Superior temporal gyrus (tissue), 1 donor: ENCODE measurements at regions not wholly inside any gene's neighbourhood (a gene's known extent, or its start where the extent isn't known, plus 50 kb on each side); places are given as distances from the start of the nearest gene placed in this dataset.
"Not testable (repeated sequence)": the region's sequence is repeated elsewhere in the genome, so short reads cannot be mapped to it uniquely, and the experiment has no call there.

Source experiments
- DNase-seq: peaks from one replicate; pipeline ENCODE4 v3.0.0-alpha.2; 2016; ENCODE audit errors: extremely low spot score

- DNase-seq = no peak
Measured at GRCh38 chr20:40890635-40891034, 138.0 kb upstream of the TOP1 start.

GRCh38 chr20:40891351-40891750 is 137.3 kb upstream of the TOP1 start:
- no peak for DNase-seq

DNA sequence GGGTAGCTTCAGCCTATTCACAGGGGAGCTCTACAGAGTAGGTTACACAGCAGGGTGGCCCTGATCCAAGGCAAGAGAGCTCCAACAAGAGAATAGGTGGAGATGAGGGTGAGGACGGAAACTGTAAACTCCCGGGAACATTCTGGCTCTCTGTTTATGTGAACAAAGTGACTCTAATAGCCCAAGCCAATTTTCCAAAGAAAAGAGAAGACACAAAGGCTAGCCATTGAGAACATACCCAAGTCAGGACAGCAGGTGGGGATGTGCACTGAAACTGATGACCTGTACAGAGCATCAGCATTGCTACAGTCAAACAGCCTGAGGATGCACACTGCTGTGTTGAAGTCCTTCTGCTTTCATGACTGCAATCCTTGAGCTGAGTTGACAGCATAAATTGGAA is 136.0 kb upstream of the TOP1 start:
- no peak for DNase-seq

GRCh38 chr20:40893610-40894236 is 134.9 kb upstream of the TOP1 start:
- DNase-seq = no peak

GRCh38 chr20:40894237-40894630 is 134.4 kb upstream of the TOP1 start:
- no peak for DNase-seq

- no peak for DNase-seq
Measured at GRCh38 chr20:40895182-40895581, 133.4 kb upstream of the TOP1 start.

DNA sequence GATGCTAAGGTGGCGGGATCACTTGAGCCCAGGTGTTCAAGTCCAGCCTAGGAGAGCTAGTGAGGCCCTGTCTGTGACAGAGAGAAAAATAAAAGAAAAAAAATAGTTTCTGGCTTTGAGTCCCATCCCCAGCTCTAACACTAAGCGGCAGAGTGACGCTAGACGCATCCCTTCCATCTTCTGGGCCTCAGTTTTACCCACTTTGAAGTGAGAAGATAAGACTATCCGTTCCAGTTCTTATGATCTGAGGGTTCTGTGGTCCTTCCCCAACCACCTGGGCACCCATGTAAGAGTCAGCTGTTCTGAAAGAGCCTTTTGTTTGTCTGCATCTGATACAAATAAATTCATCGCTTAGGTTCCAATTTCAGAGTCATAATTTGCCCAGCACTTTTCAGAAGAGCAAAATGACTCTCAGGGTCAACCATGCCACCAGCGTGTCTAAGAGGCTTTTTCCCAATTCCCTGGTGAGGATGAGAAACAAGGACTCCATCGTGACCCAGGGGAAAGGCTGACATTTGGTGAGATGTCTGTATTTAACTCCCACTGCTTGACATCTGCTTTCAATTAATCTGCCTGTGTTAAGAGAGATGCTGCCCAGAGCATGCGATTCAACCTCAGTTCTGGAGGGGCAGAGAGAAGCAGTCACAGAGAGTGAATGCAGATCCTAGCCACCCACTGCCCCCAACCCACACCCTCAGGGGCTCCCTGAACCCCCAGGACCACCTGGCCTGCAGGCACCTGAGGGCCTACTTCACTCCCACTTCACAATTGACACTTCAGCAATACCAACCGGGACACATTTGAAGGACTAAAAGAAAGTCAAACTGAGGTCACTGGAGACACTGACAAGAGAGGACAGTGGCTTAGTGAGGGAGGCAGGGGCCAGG is 131.6 kb upstream of the TOP1 start:
- DNase-seq = no peak

GRCh38 chr20:40899344-40899743 is 129.3 kb upstream of the TOP1 start:
- no peak for DNase-seq

DNA sequence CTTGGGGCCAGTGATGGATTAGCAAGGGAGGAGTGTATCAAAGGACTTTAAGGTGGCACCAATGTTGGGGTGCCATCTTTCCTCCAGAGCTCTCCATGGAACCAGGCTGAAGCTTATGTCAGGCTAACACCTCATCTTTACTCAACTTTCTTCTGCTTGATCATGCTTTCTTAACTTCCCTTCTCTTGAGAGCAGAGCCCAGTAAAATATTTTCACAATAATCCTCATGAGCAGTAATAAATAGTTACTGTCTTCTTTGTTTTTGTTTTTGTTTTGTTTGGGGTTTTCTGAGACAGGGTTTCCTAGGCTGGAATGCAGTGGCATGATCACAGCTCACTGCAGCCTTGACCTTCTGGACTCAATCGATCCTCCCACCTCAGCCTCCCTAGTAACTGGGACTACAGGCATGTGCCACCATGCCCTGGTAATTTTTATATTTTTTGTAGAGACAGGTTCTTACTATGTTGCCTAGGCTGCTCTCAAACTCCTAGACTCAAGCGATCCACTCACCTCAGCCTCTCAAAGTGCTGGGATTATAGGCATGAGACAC is 127.9 kb upstream of the TOP1 start:
- no peak for DNase-seq

DNA sequence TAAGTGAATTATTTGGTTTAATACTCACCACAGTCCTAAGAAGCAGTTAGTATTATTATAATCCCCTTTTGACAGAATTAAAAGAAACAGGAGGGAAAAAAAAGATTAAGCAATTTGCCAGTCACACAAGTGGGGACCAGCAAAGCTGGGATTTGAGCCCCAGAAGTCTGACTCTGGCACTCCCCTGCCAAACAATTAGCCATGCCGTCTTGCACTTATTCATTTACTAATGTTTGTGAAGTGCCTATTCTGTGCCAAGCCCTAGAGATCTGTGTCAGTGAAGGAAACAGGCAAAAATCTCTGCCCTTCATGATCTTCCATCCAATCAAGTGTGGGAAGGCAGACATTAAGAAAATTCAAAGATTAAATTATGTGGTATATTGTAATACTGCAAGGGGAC is 126.0 kb upstream of the TOP1 start:
- no peak for DNase-seq

DNA sequence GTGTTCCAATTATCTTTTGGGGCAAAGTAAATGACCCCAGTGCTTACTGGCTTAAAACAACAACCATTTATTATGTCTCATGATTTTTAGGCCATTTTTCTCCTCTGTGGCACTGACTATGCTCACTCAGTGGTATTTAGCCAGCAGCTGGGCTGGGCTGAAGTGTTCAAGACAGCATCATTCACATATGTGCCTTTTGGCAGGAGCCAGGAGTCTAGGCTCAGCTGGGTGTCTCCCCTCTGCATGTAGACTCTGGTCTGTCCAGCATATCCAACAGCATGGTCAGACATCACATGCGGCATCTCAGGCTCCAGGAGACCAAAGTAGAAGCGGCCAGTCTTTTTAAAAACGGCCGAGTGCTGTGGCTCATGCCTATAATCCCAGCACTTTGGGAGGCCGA is 120.3 kb upstream of the TOP1 start:
- no peak for DNase-seq

- DNase-seq = not testable (repeated sequence)
Measured at GRCh38 chr20:40909489-40909888, 119.1 kb upstream of the TOP1 start.

DNA sequence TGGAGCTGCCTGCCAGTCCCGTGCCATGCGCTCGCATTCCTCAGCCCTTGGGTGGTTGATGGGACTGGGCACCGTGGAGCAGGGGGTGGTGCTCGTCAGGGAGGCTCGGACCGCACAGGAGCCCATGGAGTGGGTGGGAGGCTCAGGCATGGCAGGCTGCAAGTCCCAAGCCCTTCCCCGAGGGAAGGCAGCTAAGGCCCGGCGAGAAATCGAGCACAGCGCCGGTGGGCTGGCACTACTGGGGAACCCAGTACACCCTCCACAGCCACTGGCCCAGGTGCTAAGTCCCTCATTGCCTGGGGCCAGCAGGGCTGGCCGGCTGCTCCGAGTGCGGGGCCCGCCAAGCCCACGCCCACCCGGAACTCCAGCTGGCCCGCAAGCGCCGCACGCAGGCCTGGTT is 118.2 kb upstream of the TOP1 start:
- DNase-seq = not testable (repeated sequence)

GRCh38 chr20:40911152-40911551 is 117.5 kb upstream of the TOP1 start:
- not testable (repeated sequence) for DNase-seq

- DNase-seq = no peak
Measured at GRCh38 chr20:40913224-40914185, 115.1 kb upstream of the TOP1 start.

GRCh38 chr20:40915756-40916155 is 112.9 kb upstream of the TOP1 start:
- DNase-seq = no peak

GRCh38 chr20:40916276-40916675 is 112.3 kb upstream of the TOP1 start:
- DNase-seq = no peak

GRCh38 chr20:40920291-40920690 is 108.3 kb upstream of the TOP1 start:
- DNase-seq = no peak

GRCh38 chr20:40922865-40923264 is 105.8 kb upstream of the TOP1 start:
- no peak for DNase-seq

DNA sequence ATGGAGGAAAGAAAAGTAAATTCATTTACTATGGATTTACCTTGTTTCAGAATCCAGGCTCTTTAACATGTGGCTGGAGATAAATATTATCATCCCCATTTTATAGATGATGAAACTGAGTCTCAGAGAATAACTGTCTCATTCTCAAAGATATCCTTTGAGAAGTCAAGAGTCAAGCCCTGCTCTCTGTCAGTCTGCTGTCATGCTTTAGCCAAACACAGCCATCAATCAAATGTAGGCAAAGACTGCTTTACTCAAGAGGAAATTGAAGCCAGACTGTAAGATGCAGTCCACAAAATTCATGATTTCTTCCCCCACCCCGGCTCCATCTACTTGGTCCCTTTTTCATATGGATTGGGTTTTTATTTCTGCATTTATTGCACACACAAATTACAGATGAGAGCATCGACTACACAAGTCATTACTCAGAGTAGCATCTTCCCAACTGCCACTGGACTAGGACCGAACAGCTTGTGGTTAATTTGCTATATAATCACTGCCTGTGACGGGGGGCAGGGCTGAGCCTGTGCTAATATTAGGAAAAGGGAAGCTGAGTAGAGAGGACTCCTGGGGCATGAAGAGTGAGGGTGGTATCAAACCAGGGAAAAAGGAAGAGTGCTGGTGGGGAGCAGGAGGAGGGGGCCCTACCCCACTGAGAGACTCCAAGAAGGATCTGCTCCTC is 102.7 kb upstream of the TOP1 start:
- no peak for DNase-seq

DNA sequence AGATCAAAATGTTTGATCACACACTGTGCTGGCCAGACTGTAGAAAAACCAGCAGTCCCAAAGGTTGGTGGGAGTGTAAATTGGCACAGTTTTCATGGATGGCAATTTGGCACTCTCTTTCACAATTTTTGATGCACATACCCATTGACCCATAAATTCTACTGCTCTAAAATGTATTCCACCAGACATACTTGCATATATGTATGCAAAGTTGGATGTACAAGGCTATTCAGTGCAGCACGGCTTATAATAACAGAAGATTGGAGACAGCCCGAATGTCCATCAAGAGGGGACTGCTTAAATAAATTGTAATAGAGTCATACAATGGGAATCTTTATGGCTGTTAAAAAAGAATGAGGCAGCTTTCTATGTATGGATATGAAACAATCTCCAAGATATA is 101.7 kb upstream of the TOP1 start:
- DNase-seq = no peak
